Hematopoietic multipotent progenitor cell (in vitro differentiated cells): ENCODE measurements at regions not wholly inside any gene's neighbourhood (a gene's known extent, or its start where the extent isn't known, plus 50 kb on each side); places are given as distances from the start of the nearest gene placed in this dataset.

Source experiments
- DNase-seq, 3 donors: peaks; one replicate each; pipeline ENCODE4 v3.0.0-alpha.2; 2011 to 2015; ENCODE audit warnings: low read depth in 2 of 3, low spot score in 2 of 3

GRCh38 chr20:20765696-20766365 lies 53.4 kb upstream of the RALGAPA2 start:
- no peak for DNase-seq

- no peak for DNase-seq
These were observed 51.2 kb upstream of the RALGAPA2 start for GRCh38 chr20:20763650-20764049.
